OCI-LY1 (cell line): ENCODE measurements at regions not wholly inside any gene's neighbourhood (a gene's known extent, or its start where the extent isn't known, plus 50 kb on each side); places are given as distances from the start of the nearest gene placed in this dataset.
"Not testable (repeated sequence)": the region's sequence is repeated elsewhere in the genome, so short reads cannot be mapped to it uniquely, and the experiment has no call there.

Experiments
- EZH2 ChIP-seq: fragments of 200-600 bp; sonication (generic), shearing (Covaris generic); IDR thresholded peaks from 2 replicates; pipeline ENCODE4 v1.8.0; 2017; ENCODE audit warnings: borderline replicate concordance, mixed run types, mild to moderate bottlenecking, antibody characterized with exemption, low read length, moderate library complexity, mixed read lengths
- TF ChIP-seq, protein P1 (sequence below): fragments of 200-600 bp; sonication (generic), shearing (Covaris generic); IDR thresholded peaks from 2 replicates; pipeline ENCODE4 v1.5.1; 2017; ENCODE audit warnings: mild to moderate bottlenecking, antibody characterized with exemption, low read length, moderate library complexity, mixed read lengths

DNA sequence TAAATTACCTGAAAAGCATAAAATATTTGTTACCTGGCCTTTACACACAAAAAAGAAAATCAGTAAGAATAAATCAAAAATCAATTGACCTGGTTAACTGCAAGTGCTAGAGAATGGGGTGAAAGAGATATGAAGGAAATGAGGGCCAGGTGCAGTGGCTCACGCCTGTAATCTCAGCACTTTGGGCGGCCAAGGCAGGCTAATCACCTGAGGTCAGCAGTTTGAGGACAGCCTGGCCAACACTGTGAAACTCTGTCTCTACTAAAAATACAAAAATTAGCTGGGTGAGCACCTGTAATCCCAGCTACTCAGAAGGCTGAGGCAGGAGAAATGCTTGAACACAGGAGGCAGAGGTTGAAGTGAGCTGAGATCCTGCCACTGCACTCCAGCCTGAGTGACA, 1908.7 kb downstream of the PCDH9 start:
- not testable (repeated sequence) for TF ChIP-seq EZH2
- TF ChIP-seq, protein P1, sequence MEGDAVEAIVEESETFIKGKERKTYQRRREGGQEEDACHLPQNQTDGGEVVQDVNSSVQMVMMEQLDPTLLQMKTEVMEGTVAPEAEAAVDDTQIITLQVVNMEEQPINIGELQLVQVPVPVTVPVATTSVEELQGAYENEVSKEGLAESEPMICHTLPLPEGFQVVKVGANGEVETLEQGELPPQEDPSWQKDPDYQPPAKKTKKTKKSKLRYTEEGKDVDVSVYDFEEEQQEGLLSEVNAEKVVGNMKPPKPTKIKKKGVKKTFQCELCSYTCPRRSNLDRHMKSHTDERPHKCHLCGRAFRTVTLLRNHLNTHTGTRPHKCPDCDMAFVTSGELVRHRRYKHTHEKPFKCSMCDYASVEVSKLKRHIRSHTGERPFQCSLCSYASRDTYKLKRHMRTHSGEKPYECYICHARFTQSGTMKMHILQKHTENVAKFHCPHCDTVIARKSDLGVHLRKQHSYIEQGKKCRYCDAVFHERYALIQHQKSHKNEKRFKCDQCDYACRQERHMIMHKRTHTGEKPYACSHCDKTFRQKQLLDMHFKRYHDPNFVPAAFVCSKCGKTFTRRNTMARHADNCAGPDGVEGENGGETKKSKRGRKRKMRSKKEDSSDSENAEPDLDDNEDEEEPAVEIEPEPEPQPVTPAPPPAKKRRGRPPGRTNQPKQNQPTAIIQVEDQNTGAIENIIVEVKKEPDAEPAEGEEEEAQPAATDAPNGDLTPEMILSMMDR = not testable (repeated sequence)
